GM10248 (cell line): ENCODE measurements at regions not wholly inside any gene's neighbourhood (a gene's known extent, or its start where the extent isn't known, plus 50 kb on each side); places are given as distances from the start of the nearest gene placed in this dataset.

ENCODE experiments used
- CTCF ChIA-PET: fragments of 300-600 bp; sonication (Branson Sonifier 250); formaldehyde crosslinking; extraction: SDS; loops from one replicate; lab custom pipeline; 2021; ENCODE audit warnings: antibody characterized with exemption; lab: Yijun Ruan, JAX
- POLR2A ChIA-PET: fragments of 350-650 bp; sonication (Branson Sonifier 250); formaldehyde crosslinking; extraction: SDS; loops from one replicate; lab custom pipeline; 2020; ENCODE audit warnings: antibody characterized with exemption; lab: Yijun Ruan, JAX
- DNase-seq: peaks from one replicate; pipeline ENCODE4 v3.0.0; 2012; ENCODE audit errors: extremely low spot score
- CTCF ChIP-seq: IDR thresholded peaks from 2 replicates; pipeline ENCODE4 v1.5.1; 2012; ENCODE audit warnings: mild to moderate bottlenecking, low read depth; ENCODE audit errors: extremely low read depth, missing control alignments, control extremely low read depth

GRCh38 chr6:115370202-115370601 is 690.5 kb downstream of the FRK start:
- no peak for DNase-seq
- TF ChIP-seq CTCF, result no peak
- CTCF ChIA-PET, result no interaction called here
- POLR2A ChIA-PET, result no interaction called here

GRCh38 chr6:115365783-115366182 is 694.9 kb downstream of the FRK start:
- no peak for TF ChIP-seq CTCF
- DNase-seq, result no peak
- POLR2A ChIA-PET, result no interaction called here
- CTCF ChIA-PET, result no interaction called here

GRCh38 chr6:115363379-115363778 is 697.3 kb downstream of the FRK start:
- no peak for TF ChIP-seq CTCF
- ChIA-PET POLR2A (no interaction called here), CTCF (interaction anchor here (1.2 kb wide), 1 partner anchor 26 kb away, joined by 3 read pairs; no protein-coding TSS in a partner anchor)
- peak; percentile 5 for DNase-seq

GRCh38 chr6:115362234-115362633 is 698.5 kb downstream of the FRK start:
- POLR2A ChIA-PET, result no interaction called here
- no peak for TF ChIP-seq CTCF
- DNase-seq, result no peak
- CTCF ChIA-PET, result no interaction called here

GRCh38 chr6:115360602-115361325 is 699.9 kb downstream of the FRK start:
- ChIA-PET POLR2A (no interaction called here), CTCF (interaction anchor here (1.4 kb wide), 1 partner anchor 10 kb away, joined by 3 read pairs; no protein-coding TSS in a partner anchor)
- DNase-seq, result no peak
- TF ChIP-seq CTCF, result no peak

GRCh38 chr6:115358616-115359015 is 702.1 kb downstream of the FRK start:
- CTCF ChIA-PET, result no interaction called here
- no peak for TF ChIP-seq CTCF
- DNase-seq, result no peak
- POLR2A ChIA-PET, result no interaction called here
